ENCODE measurements at regions not wholly inside any gene's neighbourhood (a gene's known extent, or its start where the extent isn't known, plus 50 kb on each side); places are given as distances from the start of the nearest gene placed in this dataset.

GRCh38 chr22:27568265-27568664 is 233.3 kb downstream of the MN1 start:
- TF ChIP-seq CTCF (IDR thresholded peaks at IDR 0.05) (no peak), POLR2AphosphoS5 (IDR thresholded peaks at IDR 0.05; ENCODE audit: insufficient read depth in 1 of 2, low read depth in 1 of 2) (no peak)

All from vagina (tissue), 2 donors.